HT-29 (cell line): ENCODE measurements at regions not wholly inside any gene's neighbourhood (a gene's known extent, or its start where the extent isn't known, plus 50 kb on each side); places are given as distances from the start of the nearest gene placed in this dataset.
A peak's percentile ranks its signal among the peaks of the same experiment; 100 is the strongest.

Experiments used
- DNase-seq: peaks from one replicate; pipeline ENCODE4 v3.0.0-alpha.2; 2015; ENCODE audit warnings: low spot score

GRCh38 chr15:69626095-69627066 is 173.8 kb downstream of the RPLP1 start:
- DNase-seq: no peak

DNA sequence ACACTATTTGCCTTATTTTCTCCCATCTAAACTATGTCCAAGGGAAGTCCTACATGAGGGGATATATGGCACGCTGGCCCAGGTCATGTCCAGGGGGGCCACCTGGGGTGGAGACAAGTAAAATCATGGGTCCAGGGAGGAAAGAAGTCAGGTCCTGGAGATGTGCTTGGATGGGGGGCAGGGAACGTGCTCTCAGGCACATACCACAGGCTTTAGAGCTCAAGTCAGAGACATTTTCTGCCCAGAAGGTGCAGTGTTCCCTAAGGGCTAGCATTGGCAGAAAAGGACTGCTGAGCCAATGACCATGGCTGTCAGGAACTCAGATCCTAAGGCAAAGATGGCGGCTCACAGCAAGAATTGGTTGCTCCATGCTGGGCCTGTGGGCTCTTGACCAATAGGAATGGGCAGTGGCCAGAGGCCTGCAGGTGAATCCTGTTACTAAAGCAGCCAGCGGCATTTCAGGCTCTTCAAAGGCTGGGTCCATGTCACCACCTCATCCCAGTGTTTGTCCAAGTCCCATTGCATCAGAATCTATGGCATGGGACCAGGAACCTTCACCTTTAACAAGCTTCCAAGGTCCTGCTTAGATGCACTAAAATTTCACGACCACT is 175.0 kb downstream of the RPLP1 start:
- DNase-seq: peak; percentile 49

DNA sequence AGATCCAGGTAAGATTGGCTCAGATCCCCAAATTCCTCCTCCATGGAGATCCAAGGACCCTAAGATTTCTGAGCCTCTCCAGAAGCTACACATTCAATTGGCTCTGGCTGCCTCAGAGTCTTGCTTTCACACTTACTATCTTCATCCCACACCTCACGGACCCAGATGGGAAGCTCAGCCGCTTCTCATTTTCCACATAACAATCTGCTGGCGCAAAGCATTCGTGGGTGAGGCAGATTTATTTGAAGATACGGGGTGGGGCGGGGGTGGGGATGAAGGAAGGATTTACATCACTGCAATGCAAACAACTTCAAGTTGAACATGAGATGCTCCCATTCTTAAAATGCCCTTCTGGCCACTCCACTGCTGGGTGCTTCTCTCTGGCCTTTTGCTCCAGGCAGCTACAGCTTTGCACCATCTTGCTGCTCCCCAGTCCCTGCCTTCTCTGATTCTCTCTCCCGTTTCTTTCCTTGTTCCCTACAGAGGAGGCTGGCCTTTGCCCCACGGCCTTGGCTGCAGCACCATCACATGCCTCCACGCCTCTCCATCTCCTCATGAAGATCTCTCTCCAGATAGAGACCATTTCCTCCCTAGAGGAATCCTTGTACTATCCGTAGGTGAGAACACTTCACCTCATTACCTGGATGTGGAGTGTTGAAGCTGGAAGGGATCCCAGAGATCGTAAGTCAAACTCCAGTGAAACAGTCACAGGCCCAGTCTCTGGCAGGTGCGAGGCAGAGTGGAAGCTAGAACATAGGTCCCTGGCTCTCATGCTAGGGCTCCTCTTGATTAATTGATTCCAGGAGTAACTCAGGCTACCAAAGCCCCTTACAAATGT is 175.9 kb downstream of the RPLP1 start:
- peak; percentile 45 for DNase-seq

- DNase-seq: no peak
Observed at GRCh38 chr15:69629631-69630161, 177.1 kb downstream of the RPLP1 start.

- DNase-seq: no peak
Observed at GRCh38 chr15:69631005-69631404, 178.4 kb downstream of the RPLP1 start.

DNA sequence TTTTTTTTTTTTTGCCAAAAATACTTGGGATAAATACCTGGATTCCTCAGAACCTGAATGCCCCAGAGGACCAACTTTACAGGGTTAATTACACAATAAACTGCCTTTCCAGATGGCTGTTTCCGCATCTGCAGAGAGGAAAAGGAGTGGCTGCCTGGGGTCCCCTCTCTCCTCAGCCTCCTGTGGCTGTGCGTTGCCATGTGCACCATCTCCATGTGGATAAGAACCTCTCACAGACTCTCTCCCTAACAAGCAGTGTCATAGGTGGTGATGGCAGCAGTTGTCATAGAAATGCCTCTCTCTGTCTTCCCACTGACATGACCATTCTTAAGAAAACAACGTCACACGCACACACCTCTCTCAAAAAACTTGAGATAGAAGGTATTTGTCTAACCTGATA is 179.4 kb downstream of the RPLP1 start:
- no peak for DNase-seq

DNA sequence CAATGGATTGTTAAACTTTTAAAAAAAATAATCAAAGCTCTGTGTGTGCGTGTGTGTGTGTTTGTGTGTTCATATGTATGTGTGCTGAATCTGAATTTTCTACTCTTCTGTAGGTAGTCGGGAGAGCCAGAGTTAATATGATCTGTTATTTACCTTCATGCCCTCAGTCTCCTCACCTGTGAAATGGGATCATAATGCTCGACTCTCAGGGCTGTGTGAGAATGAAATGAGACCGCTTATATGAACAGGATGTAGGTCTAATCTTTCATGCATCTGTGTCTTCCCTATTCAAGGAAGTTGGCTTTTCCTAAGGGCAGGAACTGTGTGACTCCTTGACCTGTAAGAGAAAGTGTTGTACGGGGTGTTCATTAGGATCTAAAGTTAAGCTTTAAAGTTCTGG is 182.2 kb downstream of the RPLP1 start:
- DNase-seq: no peak

GRCh38 chr15:69636169-69636915 is 183.7 kb downstream of the RPLP1 start:
- DNase-seq: no peak

- DNase-seq: no peak
Observed at GRCh38 chr15:69637818-69638217, 185.2 kb downstream of the RPLP1 start.

DNA sequence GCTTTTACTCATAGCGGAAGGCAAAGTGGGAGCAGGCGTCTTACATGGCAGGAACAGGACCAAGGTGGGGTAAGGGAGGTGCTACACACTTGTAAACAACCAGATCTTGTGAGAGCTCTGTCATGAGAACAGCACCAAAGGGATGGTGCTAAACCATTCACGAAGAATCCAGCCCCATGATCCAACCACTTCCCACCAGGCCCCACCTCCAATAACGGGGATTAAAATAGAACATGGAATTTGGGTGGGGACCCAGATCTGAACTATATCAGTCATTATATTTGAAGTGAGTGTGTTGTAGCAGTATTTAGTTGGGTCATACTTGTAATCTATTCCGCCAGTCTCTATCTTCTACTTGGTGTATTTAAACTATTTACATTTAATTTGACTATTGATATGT is 190.9 kb downstream of the RPLP1 start:
- DNase-seq: no peak

- no peak for DNase-seq
Observed at GRCh38 chr15:69643971-69644370, 191.4 kb downstream of the RPLP1 start.

GRCh38 chr15:69644876-69645275 is 192.3 kb downstream of the RPLP1 start:
- no peak for DNase-seq

GRCh38 chr15:69647142-69647513 is 194.5 kb downstream of the RPLP1 start:
- no peak for DNase-seq

GRCh38 chr15:69648212-69648611 is 195.6 kb downstream of the RPLP1 start:
- no peak for DNase-seq

DNA sequence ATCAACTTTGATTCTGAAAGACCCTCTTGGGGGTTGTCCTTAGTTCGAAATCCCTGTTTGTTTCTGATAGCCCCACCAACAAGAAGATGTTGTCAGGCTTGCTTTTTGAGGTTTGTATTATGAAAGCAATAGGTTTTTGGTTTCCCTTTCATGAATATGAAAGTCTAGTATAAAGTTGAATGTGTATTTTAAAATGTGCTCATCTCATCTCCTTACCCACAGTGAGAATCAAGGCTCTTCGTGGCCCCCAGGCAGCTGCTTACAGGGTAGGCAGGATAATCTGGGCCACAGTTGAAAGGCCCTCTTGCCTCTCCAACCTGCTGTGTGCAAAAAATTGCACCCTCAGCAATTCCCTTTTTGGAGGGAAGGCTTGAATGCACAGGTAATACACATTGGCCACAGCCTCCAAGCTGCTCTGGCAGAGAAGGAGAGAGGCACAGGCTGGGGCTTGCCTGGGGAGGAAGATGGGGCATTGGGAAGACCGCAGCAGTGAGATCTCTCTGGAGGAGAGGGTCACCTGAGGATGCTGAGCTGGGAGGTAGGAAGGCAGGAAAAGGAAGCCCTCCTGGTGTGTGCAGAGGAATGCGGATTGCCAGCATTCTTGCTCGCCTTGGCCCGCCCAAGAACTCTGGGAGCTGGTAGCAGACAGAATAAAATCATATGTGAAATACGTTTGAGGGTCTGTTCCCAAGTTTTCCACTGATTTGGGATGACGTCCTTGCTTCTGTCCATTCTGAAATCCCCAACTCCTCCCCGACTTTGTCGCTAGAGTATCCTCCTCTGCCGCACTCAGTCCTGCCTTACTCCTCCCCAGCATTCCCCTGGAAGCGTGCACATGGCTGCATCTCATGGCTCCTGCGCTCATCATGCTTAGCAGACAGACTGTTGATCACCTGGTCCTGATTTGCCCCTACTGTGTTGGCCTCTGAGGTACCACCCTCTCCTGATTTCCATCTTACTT is 196.4 kb downstream of the RPLP1 start:
- DNase-seq: no peak

- no peak for DNase-seq
Observed at GRCh38 chr15:69652293-69652692, 199.7 kb downstream of the RPLP1 start.

DNA sequence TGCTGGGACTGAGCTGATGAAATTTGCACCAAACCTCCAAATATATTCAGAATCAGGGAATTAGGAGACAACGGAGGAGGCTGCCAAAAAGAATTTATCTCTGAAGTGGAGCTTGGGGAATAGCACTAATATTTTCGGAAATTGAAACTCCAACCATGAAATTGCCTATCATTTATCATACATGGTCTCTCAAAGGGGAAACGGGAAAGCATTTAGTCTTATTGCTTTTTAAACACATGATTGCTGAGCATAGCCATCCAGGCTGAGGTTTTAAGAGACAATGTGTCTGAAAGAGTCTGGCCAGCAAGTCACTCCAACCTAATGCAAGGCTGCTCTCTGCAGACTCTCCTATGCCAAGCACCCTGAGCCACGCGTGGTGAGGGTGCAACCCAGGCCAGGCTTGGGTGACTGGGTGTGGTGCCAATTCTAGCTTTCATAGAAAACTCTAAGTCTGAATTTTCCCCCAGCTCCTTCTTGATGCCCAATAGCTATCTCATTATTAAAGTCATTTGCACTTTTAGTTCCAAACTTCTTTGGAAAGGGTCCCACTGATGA is 200.2 kb downstream of the RPLP1 start:
- no peak for DNase-seq

DNA sequence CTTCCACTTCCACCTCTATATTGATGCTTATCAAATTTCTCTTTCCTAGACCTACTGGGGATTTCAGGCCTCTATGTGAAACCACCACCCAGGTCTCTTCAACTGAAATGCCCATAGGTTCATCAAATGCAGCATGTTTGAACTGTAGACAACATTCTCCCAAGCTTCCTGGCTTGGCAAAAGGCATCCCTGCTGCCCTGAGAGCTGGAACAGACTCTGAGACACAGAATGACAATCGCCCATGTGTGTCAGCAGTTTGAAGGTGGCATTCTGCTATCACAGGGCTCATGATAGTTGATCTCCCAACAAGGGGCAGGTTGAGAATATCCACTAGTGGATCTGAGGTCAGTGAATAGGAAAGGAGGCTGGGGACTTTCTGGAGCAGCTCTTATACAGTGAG is 200.7 kb downstream of the RPLP1 start:
- DNase-seq: no peak

DNA sequence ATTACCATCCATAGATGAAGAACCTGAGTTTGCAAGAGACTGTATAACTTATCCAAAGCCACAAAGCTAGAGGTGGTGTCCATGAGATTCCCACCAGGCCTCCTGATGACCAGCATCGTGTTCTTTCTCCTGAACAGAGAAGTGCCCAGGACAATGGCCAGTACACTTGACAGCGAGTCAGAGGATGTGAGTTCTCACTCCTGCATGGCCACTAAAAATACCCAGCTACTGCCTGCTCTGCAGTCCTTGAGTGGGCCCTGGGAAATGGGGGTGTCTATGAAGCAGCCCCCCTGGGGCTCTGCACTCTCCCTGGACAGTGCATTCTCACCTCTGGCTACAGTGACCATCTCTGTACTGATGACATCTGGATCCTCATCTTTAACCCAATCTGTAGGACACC is 201.2 kb downstream of the RPLP1 start:
- no peak for DNase-seq
